CD4-positive, alpha-beta T cell treated with Interleukin-15 for 1 hour (primary cell): ENCODE measurements at regions not wholly inside any gene's neighbourhood (a gene's known extent, or its start where the extent isn't known, plus 50 kb on each side); places are given as distances from the start of the nearest gene placed in this dataset.

ENCODE experiments used
- DNase-seq: peaks from one replicate; pipeline ENCODE4 v3.0.0-alpha.2; 2020

DNA sequence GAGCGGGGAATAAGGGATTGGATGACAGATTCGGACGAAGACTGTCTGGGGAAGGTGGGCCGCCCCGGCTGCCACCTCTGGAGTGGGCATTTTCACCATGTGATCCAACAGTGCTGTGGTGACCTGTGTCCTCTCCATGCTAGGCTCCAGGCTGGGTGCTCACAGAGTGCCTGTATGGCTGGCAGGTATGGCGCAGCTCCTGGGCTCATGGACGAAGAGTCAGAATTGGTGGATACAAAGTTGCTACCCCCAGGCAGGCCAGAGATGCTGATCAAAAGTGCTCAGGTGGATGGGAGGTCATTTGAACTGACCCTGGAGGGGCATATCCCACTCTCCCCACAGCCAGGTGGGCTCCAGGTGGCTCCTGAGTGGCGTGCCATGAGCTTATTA lies 111.3 kb upstream of the UQCRFS1 start:
- no peak for DNase-seq

DNA sequence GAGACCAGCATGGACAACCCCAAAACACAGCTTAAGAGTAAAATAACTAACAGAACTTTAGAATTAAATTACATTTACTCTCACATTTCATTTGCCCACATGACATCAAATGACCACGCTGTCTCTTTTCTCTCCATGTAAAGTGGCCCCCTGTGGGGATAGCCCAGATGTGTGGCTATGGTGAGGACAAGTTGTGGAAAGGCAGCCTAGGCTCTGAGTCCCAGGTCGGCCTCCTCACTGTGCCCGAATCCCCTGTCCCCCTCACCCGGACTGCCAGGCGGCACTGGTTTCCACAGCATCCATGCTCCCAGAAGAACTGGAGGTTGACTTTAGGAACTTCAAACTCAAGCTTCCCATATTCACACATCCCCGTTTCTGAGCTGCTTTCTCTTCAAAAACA lies 111.8 kb upstream of the UQCRFS1 start:
- no peak for DNase-seq

- no peak for DNase-seq
These were observed 112.5 kb upstream of the UQCRFS1 start for GRCh38 chr19:29325241-29325975.

DNA sequence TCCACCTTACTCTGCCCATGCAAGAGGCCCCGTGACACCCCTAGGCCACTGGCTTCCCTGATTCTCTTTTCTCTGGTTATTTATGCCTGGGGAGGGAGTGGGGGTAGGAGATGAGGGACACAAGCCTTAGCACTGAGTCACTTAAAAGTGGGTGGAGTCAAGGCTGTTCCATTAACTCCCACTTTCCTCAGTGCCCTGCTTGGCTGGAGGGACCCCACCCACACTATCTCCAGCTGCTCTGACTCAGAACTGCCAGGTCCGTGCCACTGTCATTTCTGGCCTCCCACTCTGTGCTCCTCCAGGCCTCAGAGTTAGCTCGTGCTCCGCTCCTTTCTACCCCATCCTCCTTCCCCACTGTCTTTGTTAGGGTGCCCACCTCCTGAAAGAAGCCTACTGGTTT lies 113.4 kb upstream of the UQCRFS1 start:
- DNase-seq, result no peak

DNA sequence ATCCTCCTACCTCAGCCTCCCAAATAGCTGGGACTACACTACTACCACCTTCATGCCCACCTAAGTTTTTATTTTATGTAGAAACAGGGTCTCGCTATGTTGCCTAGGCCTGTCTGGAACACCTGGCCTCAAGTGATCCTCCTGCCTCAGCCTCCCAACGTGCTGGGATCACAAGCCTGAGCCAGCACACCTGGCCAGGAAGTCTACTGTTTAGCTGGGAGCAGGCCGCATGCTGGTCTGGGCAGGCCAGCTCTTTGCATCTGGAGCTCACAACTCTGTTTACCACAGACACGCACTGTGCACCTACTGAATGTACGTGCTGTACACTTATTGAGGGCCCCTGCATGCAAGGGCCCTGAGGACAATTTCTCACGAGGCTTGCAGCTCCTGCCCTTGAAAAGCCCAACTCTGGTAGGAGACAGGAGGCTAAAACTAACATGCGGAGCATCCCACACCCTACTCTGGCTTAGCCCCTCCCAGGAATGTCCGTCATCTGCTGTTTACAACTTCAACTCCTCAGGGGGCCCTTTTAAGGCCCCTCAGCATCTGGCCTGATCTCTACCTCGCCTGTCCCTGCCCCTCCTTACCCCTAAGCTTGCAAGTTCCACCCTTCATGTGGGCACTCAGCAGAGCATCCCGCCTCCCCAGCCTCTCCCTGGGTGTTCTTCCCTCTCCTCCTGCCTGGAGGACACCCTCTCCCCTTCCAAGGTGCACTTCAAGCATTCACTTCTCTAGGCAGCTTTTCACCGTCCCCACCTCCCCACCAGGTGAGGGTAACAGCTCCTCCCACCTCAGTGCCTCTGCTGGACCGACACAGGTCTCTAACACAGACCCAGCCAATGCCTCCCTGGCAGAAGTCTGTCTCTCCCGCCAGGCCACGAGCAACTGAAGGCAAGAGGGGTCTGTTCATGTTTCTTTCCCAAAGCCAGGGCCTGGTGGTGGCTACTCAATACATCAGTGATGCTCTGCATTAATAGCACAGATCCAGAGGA lies 114.2 kb upstream of the UQCRFS1 start:
- DNase-seq, result no peak

GRCh38 chr19:29328586-29328985 lies 115.6 kb upstream of the UQCRFS1 start:
- no peak for DNase-seq

- DNase-seq, result no peak
These were observed 116.6 kb upstream of the UQCRFS1 start for GRCh38 chr19:29329460-29330134.

- DNase-seq, result no peak
These were observed 123.5 kb upstream of the UQCRFS1 start for GRCh38 chr19:29336425-29336824.

DNA sequence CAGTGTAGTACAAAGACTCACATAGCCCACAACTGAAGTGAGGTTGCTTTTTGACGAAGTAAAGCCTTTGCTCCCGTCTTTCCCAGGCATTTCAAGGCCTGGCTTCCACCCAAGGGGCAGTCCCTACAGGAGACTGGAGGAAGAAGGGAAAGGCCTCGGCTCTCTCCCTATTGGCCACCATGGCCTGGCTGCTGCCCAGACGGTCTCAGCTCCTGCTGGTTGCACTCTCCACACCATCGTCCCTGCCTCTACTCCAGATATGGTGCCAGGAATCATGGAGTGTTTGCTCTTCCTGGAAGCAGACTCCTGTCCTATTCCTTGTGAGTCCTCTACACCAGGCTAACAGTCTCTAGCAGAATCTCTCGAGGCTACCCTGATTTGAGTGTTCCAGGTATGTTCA lies 124.1 kb upstream of the UQCRFS1 start:
- DNase-seq, result no peak

DNA sequence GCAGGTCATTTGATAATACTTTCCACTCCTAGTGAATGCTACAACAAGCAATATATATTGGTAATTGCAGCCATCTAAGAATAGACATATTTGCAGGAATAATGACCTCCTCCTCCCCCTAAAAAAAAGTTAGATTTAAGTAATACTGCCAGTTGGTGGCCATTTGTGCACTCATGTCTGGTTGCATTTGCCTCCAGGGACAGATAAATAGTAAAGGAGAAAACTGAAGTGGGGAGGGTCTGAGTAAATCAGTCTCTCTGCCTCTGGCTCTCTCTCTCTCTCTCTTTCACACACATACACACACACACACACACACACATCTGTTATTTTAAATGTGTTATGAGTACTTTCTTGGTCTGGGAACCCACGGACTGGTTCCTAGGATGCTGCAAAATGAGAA lies 125.5 kb upstream of the UQCRFS1 start:
- no peak for DNase-seq

GRCh38 chr19:29342721-29343120 lies 129.8 kb upstream of the UQCRFS1 start:
- no peak for DNase-seq

- DNase-seq, result no peak
These were observed 151.3 kb upstream of the UQCRFS1 start for GRCh38 chr19:29364224-29364726.

DNA sequence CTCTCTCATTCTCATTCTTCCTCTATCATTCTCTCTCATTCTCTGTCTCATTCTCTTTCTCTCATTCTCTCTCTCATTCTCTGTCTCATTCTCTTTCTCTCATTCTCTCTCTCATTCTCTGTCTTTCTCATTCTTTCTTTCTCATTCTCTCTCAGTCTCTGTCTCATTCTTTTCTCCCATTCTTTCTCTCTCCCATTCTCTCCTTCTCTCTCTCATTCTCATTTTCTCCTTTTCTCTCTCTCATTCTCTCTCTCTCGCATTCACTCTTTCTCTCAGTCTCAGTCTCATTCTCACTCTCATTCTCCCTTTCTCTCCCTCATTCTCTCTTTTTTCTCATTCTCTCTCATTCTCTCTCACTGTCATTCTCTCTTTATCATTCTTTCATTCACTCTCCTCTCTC lies 152.0 kb upstream of the UQCRFS1 start:
- DNase-seq, result no peak

DNA sequence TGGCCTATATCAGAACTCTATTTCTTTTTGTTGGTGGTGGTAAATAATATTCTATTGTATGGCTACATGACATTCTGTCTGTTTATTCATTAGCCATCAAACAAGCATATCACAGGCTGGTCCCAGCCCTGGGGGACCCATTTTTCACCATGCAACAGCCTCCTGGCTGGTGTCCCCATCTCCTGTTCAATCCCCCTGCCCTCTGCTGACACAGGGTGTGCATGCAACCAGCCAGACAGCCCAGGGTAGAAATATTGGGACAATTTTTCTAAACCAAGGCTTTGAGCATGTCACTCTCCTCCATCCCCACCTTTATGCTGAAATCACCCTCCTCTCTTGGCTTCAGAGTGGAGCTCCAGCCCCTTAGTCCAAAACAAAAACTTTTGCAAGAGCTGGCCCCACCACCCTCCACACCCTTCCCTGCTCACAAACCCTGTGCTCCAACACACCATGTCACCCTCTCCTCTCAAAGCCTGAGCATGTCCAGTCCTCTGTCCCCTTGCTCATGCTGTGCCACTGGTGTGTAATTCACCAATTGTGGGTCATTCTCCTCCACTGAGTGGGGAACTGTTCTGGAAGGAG lies 153.0 kb upstream of the UQCRFS1 start:
- no peak for DNase-seq

- no peak for DNase-seq
These were observed 153.8 kb upstream of the UQCRFS1 start for GRCh38 chr19:29366757-29367156.

DNA sequence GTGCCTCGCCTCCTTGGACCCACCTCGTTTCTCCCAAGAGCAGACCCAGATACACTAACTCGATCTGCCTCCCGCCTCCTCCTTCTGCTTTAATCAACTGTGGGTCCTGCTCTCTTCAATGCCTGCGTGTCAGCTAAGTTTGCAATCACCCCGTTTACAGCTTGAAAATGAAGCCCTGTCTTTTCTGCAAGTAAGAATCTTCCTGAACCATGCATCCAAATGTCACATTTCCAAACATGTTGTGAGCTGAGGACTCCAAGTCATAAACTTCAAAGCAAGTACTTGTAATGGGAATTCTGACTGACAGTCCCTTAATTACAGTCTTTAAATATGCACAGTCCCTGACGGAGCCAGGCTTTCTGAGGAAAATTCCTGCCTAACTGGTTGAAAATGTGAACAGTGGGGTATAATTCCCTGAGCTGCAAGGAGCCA lies 154.9 kb upstream of the UQCRFS1 start:
- DNase-seq, result no peak

GRCh38 chr19:29370276-29370675 lies 155.5 kb upstream of the VSTM2B start:
- DNase-seq, result no peak

DNA sequence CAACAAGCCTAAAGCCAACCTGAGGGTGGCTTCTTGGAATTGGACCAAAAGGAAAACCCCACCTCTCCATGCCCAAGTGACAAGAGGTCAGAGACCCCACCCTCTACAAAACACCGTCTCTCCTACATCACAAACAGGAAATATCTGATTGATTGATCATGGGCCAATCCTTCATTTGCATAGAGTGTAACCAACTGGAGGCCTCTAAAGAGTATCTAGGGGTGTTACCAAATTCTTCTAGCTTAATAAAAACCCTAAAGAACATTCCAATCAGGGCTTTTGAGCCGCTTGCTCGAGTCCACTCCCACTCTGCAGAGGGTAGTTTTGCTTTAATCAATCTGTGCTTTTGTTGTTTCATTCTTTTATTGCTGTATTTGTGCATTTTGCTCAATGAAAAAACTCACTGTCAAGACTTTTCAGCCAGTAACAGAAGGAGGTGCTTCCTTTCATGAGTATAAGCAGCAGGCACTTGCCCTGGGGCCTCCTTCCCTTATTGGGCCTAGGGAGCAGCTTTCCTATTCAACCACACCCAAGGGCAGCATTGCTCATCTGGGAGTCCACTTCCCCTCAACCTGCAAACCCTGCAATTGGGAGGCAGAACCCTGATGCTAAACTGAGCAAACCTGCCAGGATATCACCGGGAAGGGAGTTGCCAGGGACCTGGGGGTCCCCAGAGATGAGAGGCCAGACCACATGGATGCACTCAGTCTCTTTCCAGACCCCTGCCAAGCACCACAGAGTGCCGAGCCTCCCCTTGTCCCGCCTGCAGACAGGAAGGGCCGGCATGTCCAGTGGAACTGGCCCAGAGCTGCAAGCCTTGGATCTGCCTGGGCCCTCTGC lies 154.3 kb upstream of the VSTM2B start:
- DNase-seq, result no peak

DNA sequence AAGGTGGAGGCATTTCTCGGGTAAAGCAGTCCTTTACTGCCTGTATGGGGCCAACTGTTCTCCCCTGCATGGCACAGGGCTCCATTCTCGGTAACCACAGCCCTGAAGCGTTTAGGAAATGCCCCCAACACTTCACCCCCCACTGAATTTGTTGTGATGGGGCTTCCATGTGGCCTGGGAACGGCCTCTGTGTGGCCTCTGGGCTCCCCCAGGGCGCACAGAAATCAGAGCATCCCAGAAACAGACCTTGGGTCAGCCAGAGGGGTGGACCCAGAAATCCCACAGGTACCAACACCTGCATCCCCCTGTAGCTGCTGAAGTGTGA lies 153.7 kb upstream of the VSTM2B start:
- DNase-seq, result no peak

- DNase-seq, result no peak
These were observed 153.3 kb upstream of the VSTM2B start for GRCh38 chr19:29372461-29372860.

GRCh38 chr19:29372921-29373797 lies 152.6 kb upstream of the VSTM2B start:
- DNase-seq, result no peak
